Parathyroid adenoma (tissue), 2 donors: ENCODE measurements at regions not wholly inside any gene's neighbourhood (a gene's known extent, or its start where the extent isn't known, plus 50 kb on each side); places are given as distances from the start of the nearest gene placed in this dataset.

Source experiments
- H2AFZ ChIP-seq: fragments of 300-600 bp; sonication (generic); one replicate; pipeline ENCODE4 v1.7.0; 2017; ENCODE audit warnings: antibody characterized with exemption, mild to moderate bottlenecking
- H3K27ac ChIP-seq: fragments of 300-600 bp; sonication (generic); one replicate; pipeline ENCODE4 v1.7.0; 2017
- H3K27me3 ChIP-seq: fragments of 300-600 bp; sonication (generic); one replicate; pipeline ENCODE4 v1.7.0; 2017; ENCODE audit warnings: low read length; ENCODE audit not compliant: control insufficient read depth, insufficient read depth
- H3K36me3 ChIP-seq: fragments of 300-600 bp; sonication (generic); one replicate; pipeline ENCODE4 v1.7.0; 2017; ENCODE audit warnings: low read length; ENCODE audit not compliant: control insufficient read depth, insufficient read depth
- H3K4me1 ChIP-seq: fragments of 300-600 bp; sonication (generic); one replicate; pipeline ENCODE4 v1.7.0; 2017; ENCODE audit warnings: control low read depth
- H3K4me2 ChIP-seq: fragments of 300-600 bp; sonication (generic); one replicate; pipeline ENCODE4 v1.7.0; 2017; ENCODE audit warnings: low read length
- H3K4me3 ChIP-seq: fragments of 300-600 bp; sonication (generic); one replicate; pipeline ENCODE4 v1.7.0; 2017; ENCODE audit warnings: low read depth, low read length
- H3K79me2 ChIP-seq: fragments of 300-600 bp; sonication (generic); one replicate; pipeline ENCODE4 v1.7.0; 2017; ENCODE audit warnings: control low read depth
- H3K9ac ChIP-seq: fragments of 300-600 bp; sonication (generic); one replicate; pipeline ENCODE4 v1.7.0; 2017; ENCODE audit warnings: mild to moderate bottlenecking
- H3K9me3 ChIP-seq: fragments of 300-600 bp; sonication (generic); one replicate; pipeline ENCODE4 v1.7.0; 2017; ENCODE audit warnings: low read length; ENCODE audit not compliant: control insufficient read depth
- CTCF ChIP-seq: fragments of 300-600 bp; sonication (generic); IDR thresholded peaks from one replicate; pipeline ENCODE4 v1.7.0; 2017; ENCODE audit warnings: antibody characterized with exemption, mild to moderate bottlenecking
- donor health status: primary hyperparathyroidism.

GRCh38 chr13:107742544-107742943 lies 472.8 kb downstream of the LIG4 start:
- Histone ChIP-seq H2AFZ (no peak overlapping the region), H3K9ac (no peak overlapping the region), H3K27me3 (no peaks in the 10 kb centered on the region), H3K9me3 (no peaks in the 10 kb centered on the region), H3K4me3 (no peak overlapping the region), H3K4me2 (no peak overlapping the region), H3K27ac (no peak overlapping the region), H3K36me3 (no peaks in the 10 kb centered on the region), H3K79me2 (no peaks in the 10 kb centered on the region), H3K4me1 (no peaks in the 10 kb centered on the region)
- TF ChIP-seq CTCF: no peak

GRCh38 chr13:107738004-107738403 lies 477.3 kb downstream of the LIG4 start:
- no peak overlapping the region for H3K27ac ChIP-seq
- H3K4me3 ChIP-seq: no peak overlapping the region
- no peaks in the 10 kb centered on the region for H3K27me3 ChIP-seq

DNA sequence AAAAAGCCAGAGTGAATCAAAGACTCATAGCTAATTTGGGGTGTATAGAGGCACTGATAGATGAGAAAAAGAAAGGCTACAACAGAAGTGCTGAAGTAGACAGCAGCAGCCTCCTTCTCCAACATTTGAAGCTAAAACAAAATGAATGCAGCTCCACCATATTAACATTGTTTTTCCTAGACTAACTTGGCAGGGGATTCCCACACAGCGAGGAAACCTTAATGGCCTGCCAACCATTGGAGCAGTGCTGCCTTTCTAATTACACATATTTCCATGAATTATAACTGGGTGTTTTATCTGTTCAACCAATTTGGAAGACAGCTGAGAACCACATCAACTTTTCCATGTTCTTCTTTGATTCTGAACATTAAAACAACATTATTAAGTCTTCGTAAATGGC lies 478.6 kb downstream of the LIG4 start:
- H3K9me3 ChIP-seq: no peaks in the 10 kb centered on the region
- no peak overlapping the region for H3K27ac ChIP-seq
- H3K9ac ChIP-seq: no peak overlapping the region
- no peak for TF ChIP-seq CTCF
- no peak overlapping the region for H3K4me2 ChIP-seq
- no peaks in the 10 kb centered on the region for H3K79me2 ChIP-seq
- H2AFZ ChIP-seq: no peak overlapping the region
- no peaks in the 10 kb centered on the region for H3K27me3 ChIP-seq
- no peaks in the 10 kb centered on the region for H3K4me1 ChIP-seq
- no peak overlapping the region for H3K4me3 ChIP-seq
- no peaks in the 10 kb centered on the region for H3K36me3 ChIP-seq

More at GRCh38 chr13:107738004-107738403, 477.3 kb downstream of the LIG4 start:
- Histone ChIP-seq H3K9ac (no peak overlapping the region), H3K4me1 (no peaks in the 10 kb centered on the region), H2AFZ (no peak overlapping the region), H3K4me2 (no peak overlapping the region), H3K36me3 (no peaks in the 10 kb centered on the region), H3K9me3 (no peaks in the 10 kb centered on the region), H3K79me2 (no peaks in the 10 kb centered on the region)
- no peak for TF ChIP-seq CTCF

GRCh38 chr13:107736170-107736569 lies 479.2 kb downstream of the LIG4 start:
- Histone ChIP-seq H3K27ac (no peak overlapping the region), H3K4me2 (no peak overlapping the region), H3K79me2 (no peaks in the 10 kb centered on the region), H3K4me3 (no peak overlapping the region), H3K36me3 (no peaks in the 10 kb centered on the region), H3K9me3 (no peaks in the 10 kb centered on the region), H2AFZ (no peak overlapping the region), H3K27me3 (no peaks in the 10 kb centered on the region), H3K9ac (no peak overlapping the region), H3K4me1 (no peaks in the 10 kb centered on the region)
- TF ChIP-seq CTCF: no peak

- TF ChIP-seq CTCF: no peak
Observed at GRCh38 chr13:107734891-107735625, 480.3 kb downstream of the LIG4 start.

More at GRCh38 chr13:107734891-107735625, 480.3 kb downstream of the LIG4 start:
- no peak overlapping the region for H3K4me3 ChIP-seq
- no peaks in the 10 kb centered on the region for H3K36me3 ChIP-seq
- no peak overlapping the region for H2AFZ ChIP-seq
- H3K9me3 ChIP-seq: no peaks in the 10 kb centered on the region
- H3K4me2 ChIP-seq: no peak overlapping the region
- H3K79me2 ChIP-seq: no peaks in the 10 kb centered on the region
- H3K9ac ChIP-seq: no peak overlapping the region
- no peaks in the 10 kb centered on the region for H3K4me1 ChIP-seq
- no peaks in the 10 kb centered on the region for H3K27me3 ChIP-seq
- no peak overlapping the region for H3K27ac ChIP-seq
